ENCODE measurements at regions not wholly inside any gene's neighbourhood (a gene's known extent, or its start where the extent isn't known, plus 50 kb on each side); places are given as distances from the start of the nearest gene placed in this dataset.
A peak's percentile ranks its signal among the peaks of the same experiment; 100 is the strongest.

DNA sequence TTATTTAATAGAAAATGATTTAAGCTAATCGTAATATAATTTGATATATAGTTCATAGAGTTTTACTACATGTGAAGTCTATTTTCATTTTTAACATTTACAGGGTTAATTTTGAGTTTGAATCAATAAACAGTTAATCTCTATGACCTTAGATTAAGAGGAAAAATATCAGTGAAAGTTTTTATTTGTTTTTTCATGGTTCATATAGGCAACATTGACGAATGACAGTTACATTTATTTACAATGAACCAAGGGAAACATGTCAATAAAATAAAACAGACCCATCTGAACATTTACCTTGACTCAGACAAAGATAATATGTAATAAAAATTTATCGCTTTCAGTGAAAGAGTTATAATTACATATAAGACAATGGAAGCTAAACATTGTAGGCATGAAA lies 346.6 kb upstream of the SLITRK5 start:
- no peak for TF ChIP-seq ZBTB7A (IDR thresholded peaks at IDR 0.05; ENCODE audit: low read depth)
- no peak for TF ChIP-seq CREB1 (IDR thresholded peaks at IDR 0.05; ENCODE audit: low read depth)
- no peak for TF ChIP-seq TAF1 (IDR thresholded peaks at IDR 0.05; ENCODE audit: low read depth)
- TF ChIP-seq EGR1 (IDR thresholded peaks at IDR 0.05) = no peak
- TF ChIP-seq, protein P1, sequence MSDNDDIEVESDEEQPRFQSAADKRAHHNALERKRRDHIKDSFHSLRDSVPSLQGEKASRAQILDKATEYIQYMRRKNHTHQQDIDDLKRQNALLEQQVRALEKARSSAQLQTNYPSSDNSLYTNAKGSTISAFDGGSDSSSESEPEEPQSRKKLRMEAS (IDR thresholded peaks at IDR 0.05) = no peak
- no peak for TF ChIP-seq TEAD4 (IDR thresholded peaks at IDR 0.05)
- no peak for TF ChIP-seq TCF12 (IDR thresholded peaks at IDR 0.05; ENCODE audit: low read depth)
- TF ChIP-seq RAD21 (IDR thresholded peaks at IDR 0.05; ENCODE audit: low read depth) = no peak
- TF ChIP-seq, protein P2, sequence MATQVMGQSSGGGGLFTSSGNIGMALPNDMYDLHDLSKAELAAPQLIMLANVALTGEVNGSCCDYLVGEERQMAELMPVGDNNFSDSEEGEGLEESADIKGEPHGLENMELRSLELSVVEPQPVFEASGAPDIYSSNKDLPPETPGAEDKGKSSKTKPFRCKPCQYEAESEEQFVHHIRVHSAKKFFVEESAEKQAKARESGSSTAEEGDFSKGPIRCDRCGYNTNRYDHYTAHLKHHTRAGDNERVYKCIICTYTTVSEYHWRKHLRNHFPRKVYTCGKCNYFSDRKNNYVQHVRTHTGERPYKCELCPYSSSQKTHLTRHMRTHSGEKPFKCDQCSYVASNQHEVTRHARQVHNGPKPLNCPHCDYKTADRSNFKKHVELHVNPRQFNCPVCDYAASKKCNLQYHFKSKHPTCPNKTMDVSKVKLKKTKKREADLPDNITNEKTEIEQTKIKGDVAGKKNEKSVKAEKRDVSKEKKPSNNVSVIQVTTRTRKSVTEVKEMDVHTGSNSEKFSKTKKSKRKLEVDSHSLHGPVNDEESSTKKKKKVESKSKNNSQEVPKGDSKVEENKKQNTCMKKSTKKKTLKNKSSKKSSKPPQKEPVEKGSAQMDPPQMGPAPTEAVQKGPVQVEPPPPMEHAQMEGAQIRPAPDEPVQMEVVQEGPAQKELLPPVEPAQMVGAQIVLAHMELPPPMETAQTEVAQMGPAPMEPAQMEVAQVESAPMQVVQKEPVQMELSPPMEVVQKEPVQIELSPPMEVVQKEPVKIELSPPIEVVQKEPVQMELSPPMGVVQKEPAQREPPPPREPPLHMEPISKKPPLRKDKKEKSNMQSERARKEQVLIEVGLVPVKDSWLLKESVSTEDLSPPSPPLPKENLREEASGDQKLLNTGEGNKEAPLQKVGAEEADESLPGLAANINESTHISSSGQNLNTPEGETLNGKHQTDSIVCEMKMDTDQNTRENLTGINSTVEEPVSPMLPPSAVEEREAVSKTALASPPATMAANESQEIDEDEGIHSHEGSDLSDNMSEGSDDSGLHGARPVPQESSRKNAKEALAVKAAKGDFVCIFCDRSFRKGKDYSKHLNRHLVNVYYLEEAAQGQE (IDR thresholded peaks at IDR 0.05; ENCODE audit: low read depth) = no peak
- TF ChIP-seq YY1 (IDR thresholded peaks at IDR 0.05; ENCODE audit: low read depth) = no peak
- TF ChIP-seq, protein P3, sequence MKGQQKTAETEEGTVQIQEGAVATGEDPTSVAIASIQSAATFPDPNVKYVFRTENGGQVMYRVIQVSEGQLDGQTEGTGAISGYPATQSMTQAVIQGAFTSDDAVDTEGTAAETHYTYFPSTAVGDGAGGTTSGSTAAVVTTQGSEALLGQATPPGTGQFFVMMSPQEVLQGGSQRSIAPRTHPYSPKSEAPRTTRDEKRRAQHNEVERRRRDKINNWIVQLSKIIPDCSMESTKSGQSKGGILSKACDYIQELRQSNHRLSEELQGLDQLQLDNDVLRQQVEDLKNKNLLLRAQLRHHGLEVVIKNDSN (IDR thresholded peaks at IDR 0.05) = no peak
- TF ChIP-seq FOXM1 (IDR thresholded peaks at IDR 0.05; ENCODE audit: borderline replicate concordance, low read depth) = no peak
- TF ChIP-seq NFIC (IDR thresholded peaks at IDR 0.05) = no peak
- no peak for TF ChIP-seq CEBPB (IDR thresholded peaks at IDR 0.05)
- TF ChIP-seq EP300 (IDR thresholded peaks at IDR 0.05; ENCODE audit: borderline replicate concordance) = no peak

DNA sequence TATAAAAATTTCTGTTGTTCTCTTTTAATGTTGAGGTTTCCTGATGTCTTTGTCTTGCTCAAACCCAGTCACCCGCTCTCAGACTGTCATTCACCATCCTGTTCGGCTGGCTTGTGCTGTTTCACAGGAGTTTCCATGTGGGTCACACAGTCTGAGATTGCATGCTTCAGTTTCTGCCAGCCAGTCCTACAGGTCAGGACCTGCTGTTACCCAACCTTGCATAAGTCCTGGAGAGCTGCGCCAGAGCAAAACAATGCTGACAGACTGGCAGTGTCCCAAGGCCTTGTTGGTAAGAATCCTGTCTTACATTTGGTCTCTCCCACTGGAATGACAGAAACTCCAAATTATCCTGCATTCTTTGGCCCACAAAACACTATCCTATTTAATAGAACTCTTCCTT lies 340.0 kb upstream of the SLITRK5 start:
- TF ChIP-seq TCF12 (IDR thresholded peaks at IDR 0.05; ENCODE audit: low read depth) = peak; percentile 48; the same call in 1 of the 2 replicates
- TF ChIP-seq EGR1 (IDR thresholded peaks at IDR 0.05) = no peak
- no peak for TF ChIP-seq TAF1 (IDR thresholded peaks at IDR 0.05; ENCODE audit: low read depth)
- TF ChIP-seq, protein P3 (IDR thresholded peaks at IDR 0.05) = no peak
- TF ChIP-seq NFIC (IDR thresholded peaks at IDR 0.05) = peak; percentile 58
- TF ChIP-seq CEBPB (IDR thresholded peaks at IDR 0.05) = peak; percentile 91
- peak; percentile 4; the same call in 1 of the 2 replicates for TF ChIP-seq RAD21 (IDR thresholded peaks at IDR 0.05; ENCODE audit: low read depth)
- TF ChIP-seq CREB1 (IDR thresholded peaks at IDR 0.05; ENCODE audit: low read depth) = no peak
- TF ChIP-seq FOXM1 (IDR thresholded peaks at IDR 0.05; ENCODE audit: borderline replicate concordance, low read depth) = 0 out of 2 replicates have a peak, but pooled peaks have one; percentile 33
- TF ChIP-seq, protein P2 (IDR thresholded peaks at IDR 0.05; ENCODE audit: low read depth) = no peak
- TF ChIP-seq, protein P1 (IDR thresholded peaks at IDR 0.05) = peak; percentile 38; the same call in 1 of the 2 replicates
- TF ChIP-seq TEAD4 (IDR thresholded peaks at IDR 0.05) = no peak; the same call in 1 of the 2 replicates
- TF ChIP-seq EP300 (IDR thresholded peaks at IDR 0.05; ENCODE audit: borderline replicate concordance) = no peak
- TF ChIP-seq YY1 (IDR thresholded peaks at IDR 0.05; ENCODE audit: low read depth) = no peak
- TF ChIP-seq ZBTB7A (IDR thresholded peaks at IDR 0.05; ENCODE audit: low read depth) = no peak

DNA sequence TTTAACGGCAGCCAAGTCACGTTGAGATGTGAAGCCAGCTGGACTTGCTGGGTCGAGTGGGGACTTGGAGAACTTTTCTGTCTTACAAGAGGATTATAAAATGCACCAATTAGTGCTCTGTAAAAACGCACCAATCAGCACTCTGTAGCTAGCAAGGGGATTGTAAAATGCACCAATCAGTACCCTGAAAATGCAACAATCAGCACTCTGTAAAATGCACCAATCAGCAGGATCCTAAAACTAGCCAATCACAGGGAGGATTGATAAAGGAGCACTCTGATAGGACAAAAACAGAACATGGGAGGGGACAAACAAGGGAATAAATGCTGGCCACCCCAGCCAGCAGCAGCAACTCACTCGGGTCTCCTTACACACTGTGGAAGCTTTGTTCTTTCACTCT lies 337.6 kb upstream of the SLITRK5 start:
- TF ChIP-seq ZBTB7A (IDR thresholded peaks at IDR 0.05; ENCODE audit: low read depth) = no peak
- no peak for TF ChIP-seq CREB1 (IDR thresholded peaks at IDR 0.05; ENCODE audit: low read depth)
- TF ChIP-seq, protein P1 (IDR thresholded peaks at IDR 0.05) = no peak
- no peak for TF ChIP-seq YY1 (IDR thresholded peaks at IDR 0.05; ENCODE audit: low read depth)
- TF ChIP-seq NFIC (IDR thresholded peaks at IDR 0.05) = no peak
- no peak for TF ChIP-seq FOXM1 (IDR thresholded peaks at IDR 0.05; ENCODE audit: borderline replicate concordance, low read depth)
- TF ChIP-seq TEAD4 (IDR thresholded peaks at IDR 0.05) = no peak
- no peak for TF ChIP-seq TAF1 (IDR thresholded peaks at IDR 0.05; ENCODE audit: low read depth)
- TF ChIP-seq TCF12 (IDR thresholded peaks at IDR 0.05; ENCODE audit: low read depth) = no peak
- no peak for TF ChIP-seq EGR1 (IDR thresholded peaks at IDR 0.05)
- no peak for TF ChIP-seq EP300 (IDR thresholded peaks at IDR 0.05; ENCODE audit: borderline replicate concordance)
- no peak for TF ChIP-seq RAD21 (IDR thresholded peaks at IDR 0.05; ENCODE audit: low read depth)
- TF ChIP-seq, protein P3 (IDR thresholded peaks at IDR 0.05) = no peak
- TF ChIP-seq CEBPB (IDR thresholded peaks at IDR 0.05) = no peak
- TF ChIP-seq, protein P2 (IDR thresholded peaks at IDR 0.05; ENCODE audit: low read depth) = no peak

Measured in Ishikawa (cell line).